ENCODE measurements at regions not wholly inside any gene's neighbourhood (a gene's known extent, or its start where the extent isn't known, plus 50 kb on each side); places are given as distances from the start of the nearest gene placed in this dataset.

DNA sequence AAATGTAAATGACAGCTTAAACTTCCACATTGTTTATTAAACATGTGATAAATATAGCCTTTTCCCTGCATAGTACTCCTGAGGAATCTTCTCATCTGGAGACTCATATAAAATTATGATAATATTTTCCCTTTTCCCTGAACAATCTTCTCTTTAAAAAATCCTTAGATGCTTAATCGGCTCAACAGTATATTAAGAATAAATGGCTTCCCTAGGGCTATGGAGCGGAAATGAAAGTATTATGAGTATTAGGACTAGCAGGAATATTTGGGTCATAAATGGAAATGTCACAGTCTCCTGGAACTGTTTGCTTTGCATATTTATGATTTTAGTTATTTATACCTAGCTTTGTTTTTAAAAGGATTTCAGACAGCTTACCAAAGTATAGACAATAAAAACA, 200.7 kb upstream of the PDE5A start:
- no peaks in the 10 kb centered on the region for H3K9me3 ChIP-seq (ENCODE audit: insufficient read depth, low read depth, low read length)
- H3K79me2 ChIP-seq (ENCODE audit: insufficient read depth, low read length): no peaks in the 10 kb centered on the region
- H3K27me3 ChIP-seq (ENCODE audit: insufficient read depth, low read length, poor library complexity, severe bottlenecking): no peaks in the 10 kb centered on the region
- no peak for TF ChIP-seq EZH2phosphoT487 (IDR thresholded peaks at IDR 0.05; ENCODE audit: borderline replicate concordance)
- TF ChIP-seq, protein P1, sequence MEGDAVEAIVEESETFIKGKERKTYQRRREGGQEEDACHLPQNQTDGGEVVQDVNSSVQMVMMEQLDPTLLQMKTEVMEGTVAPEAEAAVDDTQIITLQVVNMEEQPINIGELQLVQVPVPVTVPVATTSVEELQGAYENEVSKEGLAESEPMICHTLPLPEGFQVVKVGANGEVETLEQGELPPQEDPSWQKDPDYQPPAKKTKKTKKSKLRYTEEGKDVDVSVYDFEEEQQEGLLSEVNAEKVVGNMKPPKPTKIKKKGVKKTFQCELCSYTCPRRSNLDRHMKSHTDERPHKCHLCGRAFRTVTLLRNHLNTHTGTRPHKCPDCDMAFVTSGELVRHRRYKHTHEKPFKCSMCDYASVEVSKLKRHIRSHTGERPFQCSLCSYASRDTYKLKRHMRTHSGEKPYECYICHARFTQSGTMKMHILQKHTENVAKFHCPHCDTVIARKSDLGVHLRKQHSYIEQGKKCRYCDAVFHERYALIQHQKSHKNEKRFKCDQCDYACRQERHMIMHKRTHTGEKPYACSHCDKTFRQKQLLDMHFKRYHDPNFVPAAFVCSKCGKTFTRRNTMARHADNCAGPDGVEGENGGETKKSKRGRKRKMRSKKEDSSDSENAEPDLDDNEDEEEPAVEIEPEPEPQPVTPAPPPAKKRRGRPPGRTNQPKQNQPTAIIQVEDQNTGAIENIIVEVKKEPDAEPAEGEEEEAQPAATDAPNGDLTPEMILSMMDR (conservative IDR thresholded peaks at IDR 0.05; ENCODE audit: low read length): no peak
- H3K4me1 ChIP-seq (ENCODE audit: insufficient read depth, low read length, poor library complexity, severe bottlenecking): no peaks in the 10 kb centered on the region
- no peaks in the 10 kb centered on the region for H3F3A ChIP-seq (ENCODE audit: low read depth)
- H3K36me3 ChIP-seq (ENCODE audit: insufficient read depth, low read length): no peaks in the 10 kb centered on the region
- H2AFZ ChIP-seq (ENCODE audit: low read length): no peak overlapping the region
- no peaks in the 10 kb centered on the region for H3K9me2 ChIP-seq (replicated peaks; ENCODE audit: low read depth, low read length)
- no peak overlapping the region for H3K4me3 ChIP-seq (ENCODE audit: low read length, poor library complexity, severe bottlenecking)
- no peak overlapping the region for H3K4me2 ChIP-seq (ENCODE audit: low read depth, low read length, poor library complexity, severe bottlenecking)
- H4K20me1 ChIP-seq (ENCODE audit: insufficient read depth, low read length, poor library complexity, severe bottlenecking): no peaks in the 10 kb centered on the region
- H3K9ac ChIP-seq (ENCODE audit: low read depth, low read length, poor library complexity, severe bottlenecking): no peak overlapping the region

DNA sequence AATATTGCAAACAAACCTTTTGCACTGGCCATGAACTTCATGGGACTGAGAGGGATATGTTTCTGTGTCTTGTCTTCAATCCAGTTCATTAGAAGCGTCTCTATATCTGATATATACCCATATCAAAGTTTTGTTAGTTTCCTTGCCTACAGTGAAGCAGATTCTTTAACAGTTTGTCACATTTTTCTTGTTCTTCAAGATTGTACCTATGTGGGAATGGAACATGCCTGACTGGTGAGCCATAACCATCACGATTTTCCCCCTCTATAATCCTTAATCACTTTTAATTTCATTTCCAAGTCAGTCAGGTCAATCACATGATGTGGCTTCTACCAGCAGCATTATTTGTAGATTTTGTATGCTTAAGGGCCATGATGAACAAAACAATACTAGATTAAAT, 197.1 kb upstream of the PDE5A start:
- Histone ChIP-seq H3K9me3 (ENCODE audit: insufficient read depth, low read depth, low read length) (no peaks in the 10 kb centered on the region), H3K79me2 (ENCODE audit: insufficient read depth, low read length) (no peaks in the 10 kb centered on the region), H3K9ac (ENCODE audit: low read depth, low read length, poor library complexity, severe bottlenecking) (no peak overlapping the region), H2AFZ (ENCODE audit: low read length) (no peak overlapping the region), H3K4me1 (ENCODE audit: insufficient read depth, low read length, poor library complexity, severe bottlenecking) (no peaks in the 10 kb centered on the region), H4K20me1 (ENCODE audit: insufficient read depth, low read length, poor library complexity, severe bottlenecking) (no peaks in the 10 kb centered on the region), H3K9me2 (replicated peaks; ENCODE audit: low read depth, low read length) (no peaks in the 10 kb centered on the region), H3F3A (ENCODE audit: low read depth) (no peaks in the 10 kb centered on the region), H3K27me3 (ENCODE audit: insufficient read depth, low read length, poor library complexity, severe bottlenecking) (no peaks in the 10 kb centered on the region), H3K4me3 (ENCODE audit: low read length, poor library complexity, severe bottlenecking) (no peak overlapping the region), H3K36me3 (ENCODE audit: insufficient read depth, low read length) (no peaks in the 10 kb centered on the region), H3K4me2 (ENCODE audit: low read depth, low read length, poor library complexity, severe bottlenecking) (no peak overlapping the region)
- TF ChIP-seq, protein P1 (conservative IDR thresholded peaks at IDR 0.05; ENCODE audit: low read length): no peak
- no peak for TF ChIP-seq EZH2phosphoT487 (IDR thresholded peaks at IDR 0.05; ENCODE audit: borderline replicate concordance)

DNA sequence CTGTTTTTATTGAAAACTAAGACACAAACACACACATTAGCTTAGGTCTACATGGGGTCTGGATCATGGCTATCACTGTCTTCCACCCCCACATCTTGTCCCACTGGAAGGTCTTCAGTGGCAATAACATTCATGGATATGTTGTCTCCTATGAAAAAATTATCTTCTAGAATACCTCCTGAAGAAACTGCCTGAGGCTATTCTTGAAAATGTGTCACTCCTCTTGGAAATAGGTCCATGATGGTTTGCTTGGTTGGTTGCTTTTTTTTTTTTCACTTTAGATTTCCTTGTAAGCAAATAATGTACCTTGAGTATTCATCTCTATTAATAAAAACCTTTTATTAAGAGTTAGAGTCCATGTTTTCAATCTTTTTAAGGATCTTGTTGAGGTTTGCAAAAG, 195.3 kb upstream of the PDE5A start:
- no peaks in the 10 kb centered on the region for H3K9me3 ChIP-seq (ENCODE audit: insufficient read depth, low read depth, low read length)
- H3K79me2 ChIP-seq (ENCODE audit: insufficient read depth, low read length): no peaks in the 10 kb centered on the region
- H3K9me2 ChIP-seq (replicated peaks; ENCODE audit: low read depth, low read length): no peaks in the 10 kb centered on the region
- H3F3A ChIP-seq (ENCODE audit: low read depth): no peaks in the 10 kb centered on the region
- no peak overlapping the region for H3K4me2 ChIP-seq (ENCODE audit: low read depth, low read length, poor library complexity, severe bottlenecking)
- no peak overlapping the region for H2AFZ ChIP-seq (ENCODE audit: low read length)
- H4K20me1 ChIP-seq (ENCODE audit: insufficient read depth, low read length, poor library complexity, severe bottlenecking): no peaks in the 10 kb centered on the region
- H3K9ac ChIP-seq (ENCODE audit: low read depth, low read length, poor library complexity, severe bottlenecking): no peak overlapping the region
- TF ChIP-seq EZH2phosphoT487 (IDR thresholded peaks at IDR 0.05; ENCODE audit: borderline replicate concordance): no peak
- TF ChIP-seq, protein P1 (conservative IDR thresholded peaks at IDR 0.05; ENCODE audit: low read length): no peak
- no peak overlapping the region for H3K4me3 ChIP-seq (ENCODE audit: low read length, poor library complexity, severe bottlenecking)
- no peaks in the 10 kb centered on the region for H3K36me3 ChIP-seq (ENCODE audit: insufficient read depth, low read length)
- H3K27me3 ChIP-seq (ENCODE audit: insufficient read depth, low read length, poor library complexity, severe bottlenecking): no peaks in the 10 kb centered on the region
- no peaks in the 10 kb centered on the region for H3K4me1 ChIP-seq (ENCODE audit: insufficient read depth, low read length, poor library complexity, severe bottlenecking)
